NCI-H2029 treated with DMSO at 0.1 percent for 48 hours (cell line): ENCODE measurements at regions not wholly inside any gene's neighbourhood (a gene's known extent, or its start where the extent isn't known, plus 50 kb on each side); places are given as distances from the start of the nearest gene placed in this dataset.

ENCODE experiments used
- DNase-seq: peaks from one replicate; lab custom pipeline; 2025; lab: John Stamatoyannopoulos, UW

GRCh38 chr5:87872986-87873385, 395.7 kb downstream of the TMEM161B start:
- no peak for DNase-seq

GRCh38 chr5:87868792-87869191, 399.9 kb downstream of the TMEM161B start:
- no peak for DNase-seq

GRCh38 chr5:87867281-87867680, 401.4 kb downstream of the TMEM161B start:
- no peak for DNase-seq

GRCh38 chr5:87853541-87853940, 415.1 kb downstream of the TMEM161B start:
- DNase-seq: no peak

GRCh38 chr5:87851603-87852002, 417.0 kb downstream of the TMEM161B start:
- no peak for DNase-seq

GRCh38 chr5:87850843-87851242, 417.8 kb downstream of the TMEM161B start:
- DNase-seq: no peak

- DNase-seq: no peak
Observed at GRCh38 chr5:87845734-87846133, 422.9 kb downstream of the TMEM161B start.

GRCh38 chr5:87844866-87845265, 423.8 kb downstream of the TMEM161B start:
- DNase-seq: no peak

- no peak for DNase-seq
Observed at GRCh38 chr5:87844449-87844848, 424.2 kb downstream of the TMEM161B start.

GRCh38 chr5:87836696-87837095, 424.0 kb upstream of the CCNH start:
- DNase-seq: no peak

- DNase-seq: no peak
Observed at GRCh38 chr5:87831499-87831898, 418.8 kb upstream of the CCNH start.

GRCh38 chr5:87829217-87829551, 416.5 kb upstream of the CCNH start:
- DNase-seq: no peak

GRCh38 chr5:87828545-87829216, 416.0 kb upstream of the CCNH start:
- no peak for DNase-seq

- DNase-seq: no peak
Observed at GRCh38 chr5:87827539-87827938, 414.8 kb upstream of the CCNH start.

- no peak for DNase-seq
Observed at GRCh38 chr5:87826507-87826906, 413.8 kb upstream of the CCNH start.

GRCh38 chr5:87825583-87825982, 412.9 kb upstream of the CCNH start:
- DNase-seq: no peak

GRCh38 chr5:87807783-87808182, 395.1 kb upstream of the CCNH start:
- DNase-seq: no peak

GRCh38 chr5:87803352-87803751, 390.6 kb upstream of the CCNH start:
- DNase-seq: no peak

- no peak for DNase-seq
Observed at GRCh38 chr5:87791869-87792268, 379.1 kb upstream of the CCNH start.

GRCh38 chr5:87788416-87788815, 375.7 kb upstream of the CCNH start:
- DNase-seq: no peak

- no peak for DNase-seq
Observed at GRCh38 chr5:87787625-87788256, 375.0 kb upstream of the CCNH start.

- no peak for DNase-seq
Observed at GRCh38 chr5:87787086-87787485, 374.4 kb upstream of the CCNH start.

- no peak for DNase-seq
Observed at GRCh38 chr5:87786471-87786870, 373.7 kb upstream of the CCNH start.
